BJ (cell line): ENCODE measurements at regions not wholly inside any gene's neighbourhood (a gene's known extent, or its start where the extent isn't known, plus 50 kb on each side); places are given as distances from the start of the nearest gene placed in this dataset.

Experiments
- CTCF ChIA-PET: fragments of 350-600 bp; formaldehyde crosslinking; extraction: SDS; loops from one replicate; lab custom pipeline; 2021; ENCODE audit warnings: antibody characterized with exemption, inconsistent platforms; lab: Yijun Ruan, JAX
- POLR2A ChIA-PET: fragments of 300-600 bp; sonication (Branson Sonifier 250); formaldehyde crosslinking; extraction: SDS; loops from one replicate; lab custom pipeline; 2021; ENCODE audit warnings: antibody characterized with exemption; lab: Charles Lee
- DNase-seq: peaks from one replicate; pipeline ENCODE4 v3.0.0-alpha.2; 2011; ENCODE audit warnings: low read depth
- H3K27me3 ChIP-seq: 2 replicates; pipeline ENCODE4 v1.6.0; 2011; ENCODE audit warnings: low read length; ENCODE audit not compliant: control insufficient read depth, insufficient read depth
- H3K36me3 ChIP-seq: 2 replicates; pipeline ENCODE4 v1.5.1; 2011; ENCODE audit warnings: low read length; ENCODE audit not compliant: control insufficient read depth, insufficient read depth
- H3K4me3 ChIP-seq: 2 replicates; pipeline ENCODE4 v1.5.1; 2011; ENCODE audit warnings: low read depth, mild to moderate bottlenecking, control low read depth, low read length
- CTCF ChIP-seq: IDR thresholded peaks from 2 replicates; pipeline ENCODE4 v1.5.1; 2011; ENCODE audit warnings: low read depth, mild to moderate bottlenecking, control low read depth, inconsistent platforms, low read length, moderate library complexity; ENCODE audit not compliant: insufficient read depth

GRCh38 chr10:128526791-128527375, 400.7 kb upstream of the MKI67 start:
- no peak overlapping the region for H3K4me3 ChIP-seq
- no peaks in the 10 kb centered on the region for H3K27me3 ChIP-seq
- ChIA-PET CTCF (no interaction called here), POLR2A (no interaction called here)
- DNase-seq: no peak
- TF ChIP-seq CTCF: no peak
- no peaks in the 10 kb centered on the region; the same call in 1 of the 2 replicates for H3K36me3 ChIP-seq

- POLR2A ChIA-PET: no interaction called here
- CTCF ChIA-PET: no interaction called here
- no peak for DNase-seq
- no peaks in the 10 kb centered on the region; the same call in 1 of the 2 replicates for H3K36me3 ChIP-seq
- TF ChIP-seq CTCF: no peak
- no peak overlapping the region for H3K4me3 ChIP-seq
- H3K27me3 ChIP-seq: no peaks in the 10 kb centered on the region
Observed at GRCh38 chr10:128527711-128528110, 401.5 kb upstream of the MKI67 start.

GRCh38 chr10:128528167-128528566, 401.9 kb upstream of the MKI67 start:
- CTCF ChIA-PET: no interaction called here
- POLR2A ChIA-PET: no interaction called here
- no peak for TF ChIP-seq CTCF

GRCh38 chr10:128528781-128529180, 402.6 kb upstream of the MKI67 start:
- Histone ChIP-seq H3K27me3 (no peaks in the 10 kb centered on the region), H3K4me3 (no peak overlapping the region), H3K36me3 (no peaks in the 10 kb centered on the region; the same call in 1 of the 2 replicates)
- no peak for DNase-seq
- TF ChIP-seq CTCF: no peak
- CTCF ChIA-PET: no interaction called here
- POLR2A ChIA-PET: no interaction called here

More at GRCh38 chr10:128528167-128528566, 401.9 kb upstream of the MKI67 start:
- Histone ChIP-seq H3K27me3 (no peaks in the 10 kb centered on the region), H3K4me3 (no peak overlapping the region), H3K36me3 (no peaks in the 10 kb centered on the region; the same call in 1 of the 2 replicates)
- no peak for DNase-seq

- no peak overlapping the region for H3K4me3 ChIP-seq
- TF ChIP-seq CTCF: no peak
- no peaks in the 10 kb centered on the region; the same call in 1 of the 2 replicates for H3K36me3 ChIP-seq
- ChIA-PET POLR2A (no interaction called here), CTCF (no interaction called here)
- no peaks in the 10 kb centered on the region for H3K27me3 ChIP-seq
- no peak for DNase-seq
Observed at GRCh38 chr10:128529225-128529624, 403.0 kb upstream of the MKI67 start.
